ENCODE measurements at regions not wholly inside any gene's neighbourhood (a gene's known extent, or its start where the extent isn't known, plus 50 kb on each side); places are given as distances from the start of the nearest gene placed in this dataset.

- H3K36me3 Mint-ChIP-seq (ENCODE audit: low read depth): no peaks in the 10 kb centered on the region
- H3K27ac Mint-ChIP-seq (ENCODE audit: unreplicated experiment): peak overlapping the region; percentile 9
- no peak for TF ChIP-seq CTCF (conservative IDR thresholded peaks at IDR 0.05)
- H3K4me3 Mint-ChIP-seq: no peak overlapping the region
- no peaks in the 10 kb centered on the region for H3K27me3 Mint-ChIP-seq (ENCODE audit: low read depth)
- H3K4me1 Mint-ChIP-seq: peaks cover 20% of the 10 kb centered on the region
- no peak for DNase-seq (ENCODE audit: low read depth, low spot score)
- peaks cover 6% of the 10 kb centered on the region for H3K9me3 Mint-ChIP-seq
Observed at GRCh38 chr5:4335078-4335477, 739.4 kb downstream of the IRX1 start.

- no peaks in the 10 kb centered on the region for H3K36me3 Mint-ChIP-seq (ENCODE audit: low read depth)
- DNase-seq (ENCODE audit: low read depth, low spot score): no peak
- H3K27me3 Mint-ChIP-seq (ENCODE audit: low read depth): no peaks in the 10 kb centered on the region
- H3K4me1 Mint-ChIP-seq: peaks cover 24% of the 10 kb centered on the region
- no peak overlapping the region for H3K27ac Mint-ChIP-seq (ENCODE audit: unreplicated experiment)
- TF ChIP-seq CTCF (conservative IDR thresholded peaks at IDR 0.05): no peak
- H3K4me3 Mint-ChIP-seq: no peak overlapping the region
- peaks cover 3% of the 10 kb centered on the region for H3K9me3 Mint-ChIP-seq
Observed at GRCh38 chr5:4337519-4337918, 741.9 kb downstream of the IRX1 start.

DNA sequence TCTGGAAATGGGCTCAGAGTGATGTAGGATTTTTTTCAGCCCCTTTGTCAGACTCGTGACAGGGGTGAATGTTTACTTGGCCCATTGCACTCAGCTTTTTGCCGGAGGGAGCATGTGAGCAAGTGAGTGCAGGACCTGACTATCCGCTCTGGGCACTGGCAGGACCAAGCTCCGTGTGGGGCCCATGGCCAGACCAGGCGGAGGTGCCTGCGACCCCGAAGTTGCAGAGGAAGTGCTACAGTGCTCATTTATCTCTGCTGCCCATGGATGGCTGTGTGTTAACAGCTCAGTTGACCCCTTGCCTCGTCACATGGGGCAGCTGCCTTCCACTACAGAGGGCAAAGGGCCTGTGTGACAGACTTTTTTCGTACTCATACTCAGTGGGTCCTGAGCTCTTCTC lies 744.3 kb downstream of the IRX1 start:
- H3K27me3 Mint-ChIP-seq (ENCODE audit: low read depth): no peaks in the 10 kb centered on the region
- no peak for DNase-seq (ENCODE audit: low read depth, low spot score)
- TF ChIP-seq CTCF (conservative IDR thresholded peaks at IDR 0.05): no peak
- H3K4me1 Mint-ChIP-seq: peaks cover 24% of the 10 kb centered on the region
- H3K27ac Mint-ChIP-seq (ENCODE audit: unreplicated experiment): no peak overlapping the region
- H3K9me3 Mint-ChIP-seq: peaks cover 3% of the 10 kb centered on the region
- H3K4me3 Mint-ChIP-seq: no peak overlapping the region
- H3K36me3 Mint-ChIP-seq (ENCODE audit: low read depth): no peaks in the 10 kb centered on the region

GRCh38 chr5:4345850-4346249 lies 750.2 kb downstream of the IRX1 start:
- no peaks in the 10 kb centered on the region for H3K36me3 Mint-ChIP-seq (ENCODE audit: low read depth)
- no peak overlapping the region for H3K27ac Mint-ChIP-seq (ENCODE audit: unreplicated experiment)
- DNase-seq (ENCODE audit: low read depth, low spot score): no peak
- peaks cover 11% of the 10 kb centered on the region for H3K4me1 Mint-ChIP-seq
- H3K27me3 Mint-ChIP-seq (ENCODE audit: low read depth): no peaks in the 10 kb centered on the region
- no peak overlapping the region for H3K4me3 Mint-ChIP-seq
- H3K9me3 Mint-ChIP-seq: no peaks in the 10 kb centered on the region
- TF ChIP-seq CTCF (conservative IDR thresholded peaks at IDR 0.05): no peak

DNA sequence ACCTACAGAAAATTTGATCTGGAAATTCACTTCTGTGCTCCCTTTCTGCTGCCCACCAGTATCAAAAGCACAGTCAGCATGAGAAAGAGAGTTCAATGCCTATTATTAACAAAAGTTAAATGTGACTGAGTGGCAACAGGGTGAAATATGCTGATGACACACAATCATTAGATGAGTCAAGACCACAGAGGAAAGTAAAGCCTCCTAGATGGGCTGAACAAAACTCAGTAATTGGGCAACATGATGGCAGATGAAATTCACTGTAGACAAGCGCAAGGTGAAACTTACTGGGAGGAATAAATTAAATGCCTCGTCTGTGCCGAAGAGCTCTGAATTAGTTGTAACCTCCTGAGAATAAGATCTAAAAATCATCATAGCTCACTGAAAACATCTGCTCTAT lies 752.8 kb downstream of the IRX1 start:
- no peak for TF ChIP-seq CTCF (conservative IDR thresholded peaks at IDR 0.05)
- H3K27ac Mint-ChIP-seq (ENCODE audit: unreplicated experiment): no peak overlapping the region
- no peaks in the 10 kb centered on the region for H3K36me3 Mint-ChIP-seq (ENCODE audit: low read depth)
- DNase-seq (ENCODE audit: low read depth, low spot score): no peak
- H3K4me1 Mint-ChIP-seq: peaks cover 8% of the 10 kb centered on the region
- H3K4me3 Mint-ChIP-seq: no peak overlapping the region
- peaks cover 3% of the 10 kb centered on the region for H3K9me3 Mint-ChIP-seq
- H3K27me3 Mint-ChIP-seq (ENCODE audit: low read depth): no peaks in the 10 kb centered on the region

- DNase-seq (ENCODE audit: low read depth, low spot score): no peak
- Mint-ChIP-seq H3K4me1 (peaks cover 8% of the 10 kb centered on the region), H3K27me3 (ENCODE audit: low read depth) (no peaks in the 10 kb centered on the region), H3K4me3 (no peak overlapping the region), H3K27ac (ENCODE audit: unreplicated experiment) (no peak overlapping the region), H3K9me3 (peaks cover 3% of the 10 kb centered on the region), H3K36me3 (ENCODE audit: low read depth) (no peaks in the 10 kb centered on the region)
- no peak for TF ChIP-seq CTCF (conservative IDR thresholded peaks at IDR 0.05)
Observed at GRCh38 chr5:4348919-4349318, 753.3 kb downstream of the IRX1 start.

All from neural crest cell (in vitro differentiated cells).